ENCODE measurements at regions not wholly inside any gene's neighbourhood (a gene's known extent, or its start where the extent isn't known, plus 50 kb on each side); places are given as distances from the start of the nearest gene placed in this dataset.

DNA sequence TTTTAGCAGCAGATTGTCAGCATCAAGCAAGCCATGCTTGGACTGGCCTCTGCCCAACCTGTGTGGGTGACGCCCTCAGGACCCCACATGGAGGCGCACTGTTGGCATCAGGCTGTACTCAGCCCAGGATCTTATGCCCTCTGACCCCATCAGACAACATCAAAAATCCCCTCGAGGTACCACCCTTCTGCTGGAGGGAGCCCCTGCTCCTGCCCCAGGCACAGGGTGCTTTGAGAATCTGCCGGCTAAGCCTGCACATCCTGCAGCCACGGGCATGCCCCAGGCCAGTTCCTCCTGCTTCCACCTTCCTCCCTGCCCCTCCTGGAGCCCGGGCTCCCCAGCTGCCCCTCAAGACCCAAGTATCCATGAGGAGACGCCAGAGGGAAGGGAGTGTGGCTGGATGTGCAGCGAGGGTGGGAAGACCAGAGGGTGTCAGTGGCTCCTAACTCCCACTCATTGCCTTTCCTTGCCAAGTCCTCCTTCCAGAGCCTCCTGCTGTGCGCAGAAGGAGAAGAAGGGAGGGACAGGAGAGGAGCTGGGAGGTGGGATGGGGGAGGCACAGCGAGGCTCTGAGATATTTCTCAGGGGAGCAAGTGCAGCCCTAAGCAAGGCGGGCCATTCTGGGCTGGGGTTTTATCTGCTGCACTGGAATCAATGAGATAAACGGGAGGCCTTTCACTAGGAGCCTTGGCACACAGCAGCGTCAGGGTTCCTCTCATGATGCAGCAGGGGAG, 77.4 kb upstream of the CST7 start:
- TF ChIP-seq, protein P1, sequence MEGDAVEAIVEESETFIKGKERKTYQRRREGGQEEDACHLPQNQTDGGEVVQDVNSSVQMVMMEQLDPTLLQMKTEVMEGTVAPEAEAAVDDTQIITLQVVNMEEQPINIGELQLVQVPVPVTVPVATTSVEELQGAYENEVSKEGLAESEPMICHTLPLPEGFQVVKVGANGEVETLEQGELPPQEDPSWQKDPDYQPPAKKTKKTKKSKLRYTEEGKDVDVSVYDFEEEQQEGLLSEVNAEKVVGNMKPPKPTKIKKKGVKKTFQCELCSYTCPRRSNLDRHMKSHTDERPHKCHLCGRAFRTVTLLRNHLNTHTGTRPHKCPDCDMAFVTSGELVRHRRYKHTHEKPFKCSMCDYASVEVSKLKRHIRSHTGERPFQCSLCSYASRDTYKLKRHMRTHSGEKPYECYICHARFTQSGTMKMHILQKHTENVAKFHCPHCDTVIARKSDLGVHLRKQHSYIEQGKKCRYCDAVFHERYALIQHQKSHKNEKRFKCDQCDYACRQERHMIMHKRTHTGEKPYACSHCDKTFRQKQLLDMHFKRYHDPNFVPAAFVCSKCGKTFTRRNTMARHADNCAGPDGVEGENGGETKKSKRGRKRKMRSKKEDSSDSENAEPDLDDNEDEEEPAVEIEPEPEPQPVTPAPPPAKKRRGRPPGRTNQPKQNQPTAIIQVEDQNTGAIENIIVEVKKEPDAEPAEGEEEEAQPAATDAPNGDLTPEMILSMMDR (IDR thresholded peaks at IDR 0.05) = no peak
- no peak for TF ChIP-seq POLR2A (IDR thresholded peaks at IDR 0.05)

All from esophagus squamous epithelium (tissue), 4 donors.